GM10266 (cell line): ENCODE measurements at regions not wholly inside any gene's neighbourhood (a gene's known extent, or its start where the extent isn't known, plus 50 kb on each side); places are given as distances from the start of the nearest gene placed in this dataset.

Experiments
- DNase-seq: peaks from one replicate; pipeline ENCODE4 v3.0.0; 2012; ENCODE audit errors: extremely low spot score
- CTCF ChIP-seq: IDR thresholded peaks from 2 replicates; pipeline ENCODE4 v1.5.1; 2012; ENCODE audit warnings: mild to moderate bottlenecking, low read depth; ENCODE audit not compliant: control insufficient read depth, insufficient read depth; ENCODE audit errors: missing control alignments

- no peak for TF ChIP-seq CTCF
Measured at GRCh38 chr2:2748399-2749205, 417.5 kb upstream of the MYT1L start.

GRCh38 chr2:2747797-2748301 is 416.8 kb upstream of the MYT1L start:
- TF ChIP-seq CTCF = no peak
- DNase-seq = no peak

More at GRCh38 chr2:2748399-2749205, 417.5 kb upstream of the MYT1L start:
- no peak for DNase-seq

- DNase-seq = no peak
- TF ChIP-seq CTCF = no peak
Measured at GRCh38 chr2:2746731-2747130, 415.7 kb upstream of the MYT1L start.

GRCh38 chr2:2744958-2745715 is 414.1 kb upstream of the MYT1L start:
- TF ChIP-seq CTCF = no peak
- DNase-seq = no peak

- DNase-seq = no peak
- TF ChIP-seq CTCF = no peak
Measured at GRCh38 chr2:2744107-2744506, 413.0 kb upstream of the MYT1L start.

GRCh38 chr2:2743164-2743571 is 412.1 kb upstream of the MYT1L start:
- TF ChIP-seq CTCF = no peak
- no peak for DNase-seq

GRCh38 chr2:2742726-2743125 is 411.7 kb upstream of the MYT1L start:
- TF ChIP-seq CTCF = no peak
- no peak for DNase-seq
